ENCODE measurements at regions not wholly inside any gene's neighbourhood (a gene's known extent, or its start where the extent isn't known, plus 50 kb on each side); places are given as distances from the start of the nearest gene placed in this dataset.

DNA sequence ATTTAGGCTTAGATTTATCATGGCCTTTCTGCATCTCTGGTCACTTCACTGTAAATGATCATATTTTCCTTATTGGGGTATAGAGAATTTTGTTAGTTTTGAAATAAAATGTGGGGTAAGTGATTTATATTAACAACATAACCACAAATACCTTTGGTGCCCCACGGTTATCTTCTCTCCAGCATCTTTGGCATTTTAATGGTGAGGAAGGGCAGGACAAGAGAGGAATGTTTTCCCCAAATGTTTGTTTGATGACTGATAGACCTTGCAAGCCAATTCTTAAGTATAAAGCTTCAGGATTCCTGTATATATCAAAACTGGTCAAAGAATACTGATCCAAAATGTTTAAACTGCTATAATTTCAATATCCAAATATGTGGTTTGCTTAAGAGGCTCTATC lies 171.6 kb upstream of the SMLR1 start:
- TF ChIP-seq POLR2AphosphoS5 (IDR thresholded peaks at IDR 0.05) (no peak), TAF1 (IDR thresholded peaks at IDR 0.05; ENCODE audit: low read depth) (no peak), SMC3 (conservative IDR thresholded peaks at IDR 0.05; ENCODE audit: poor library complexity) (no peak)
- TF ChIP-seq, protein P1, sequence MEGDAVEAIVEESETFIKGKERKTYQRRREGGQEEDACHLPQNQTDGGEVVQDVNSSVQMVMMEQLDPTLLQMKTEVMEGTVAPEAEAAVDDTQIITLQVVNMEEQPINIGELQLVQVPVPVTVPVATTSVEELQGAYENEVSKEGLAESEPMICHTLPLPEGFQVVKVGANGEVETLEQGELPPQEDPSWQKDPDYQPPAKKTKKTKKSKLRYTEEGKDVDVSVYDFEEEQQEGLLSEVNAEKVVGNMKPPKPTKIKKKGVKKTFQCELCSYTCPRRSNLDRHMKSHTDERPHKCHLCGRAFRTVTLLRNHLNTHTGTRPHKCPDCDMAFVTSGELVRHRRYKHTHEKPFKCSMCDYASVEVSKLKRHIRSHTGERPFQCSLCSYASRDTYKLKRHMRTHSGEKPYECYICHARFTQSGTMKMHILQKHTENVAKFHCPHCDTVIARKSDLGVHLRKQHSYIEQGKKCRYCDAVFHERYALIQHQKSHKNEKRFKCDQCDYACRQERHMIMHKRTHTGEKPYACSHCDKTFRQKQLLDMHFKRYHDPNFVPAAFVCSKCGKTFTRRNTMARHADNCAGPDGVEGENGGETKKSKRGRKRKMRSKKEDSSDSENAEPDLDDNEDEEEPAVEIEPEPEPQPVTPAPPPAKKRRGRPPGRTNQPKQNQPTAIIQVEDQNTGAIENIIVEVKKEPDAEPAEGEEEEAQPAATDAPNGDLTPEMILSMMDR (IDR thresholded peaks at IDR 0.05; ENCODE audit: poor library complexity, severe bottlenecking) = no peak

Measured in neural cell (in vitro differentiated cells).